ENCODE measurements at regions not wholly inside any gene's neighbourhood (a gene's known extent, or its start where the extent isn't known, plus 50 kb on each side); places are given as distances from the start of the nearest gene placed in this dataset.

DNA sequence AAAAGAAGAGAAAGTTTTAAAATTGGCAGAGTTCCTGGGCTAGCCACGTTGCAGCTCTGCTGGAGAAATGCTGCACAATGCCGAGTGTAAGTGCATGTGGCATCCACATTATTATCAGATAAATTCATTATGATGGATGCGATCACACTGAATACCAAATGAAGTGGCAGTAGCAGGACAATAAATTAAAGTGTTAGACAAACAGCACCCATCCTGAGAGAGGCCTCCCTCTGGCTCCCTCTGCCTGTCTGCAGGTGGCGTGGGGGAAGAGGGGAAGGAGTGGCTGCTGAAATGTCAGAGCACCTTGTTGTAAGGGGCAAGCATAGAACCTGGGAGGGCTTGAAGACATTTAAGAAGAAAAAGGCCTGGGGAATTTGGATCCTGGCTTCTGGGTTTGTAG lies 324.1 kb downstream of the HAPSTR1 start:
- TF ChIP-seq, protein P1, sequence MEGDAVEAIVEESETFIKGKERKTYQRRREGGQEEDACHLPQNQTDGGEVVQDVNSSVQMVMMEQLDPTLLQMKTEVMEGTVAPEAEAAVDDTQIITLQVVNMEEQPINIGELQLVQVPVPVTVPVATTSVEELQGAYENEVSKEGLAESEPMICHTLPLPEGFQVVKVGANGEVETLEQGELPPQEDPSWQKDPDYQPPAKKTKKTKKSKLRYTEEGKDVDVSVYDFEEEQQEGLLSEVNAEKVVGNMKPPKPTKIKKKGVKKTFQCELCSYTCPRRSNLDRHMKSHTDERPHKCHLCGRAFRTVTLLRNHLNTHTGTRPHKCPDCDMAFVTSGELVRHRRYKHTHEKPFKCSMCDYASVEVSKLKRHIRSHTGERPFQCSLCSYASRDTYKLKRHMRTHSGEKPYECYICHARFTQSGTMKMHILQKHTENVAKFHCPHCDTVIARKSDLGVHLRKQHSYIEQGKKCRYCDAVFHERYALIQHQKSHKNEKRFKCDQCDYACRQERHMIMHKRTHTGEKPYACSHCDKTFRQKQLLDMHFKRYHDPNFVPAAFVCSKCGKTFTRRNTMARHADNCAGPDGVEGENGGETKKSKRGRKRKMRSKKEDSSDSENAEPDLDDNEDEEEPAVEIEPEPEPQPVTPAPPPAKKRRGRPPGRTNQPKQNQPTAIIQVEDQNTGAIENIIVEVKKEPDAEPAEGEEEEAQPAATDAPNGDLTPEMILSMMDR (IDR thresholded peaks at IDR 0.05; ENCODE audit: insufficient read depth, low read depth, low read length), result no peak
- TF ChIP-seq EZH2 (IDR thresholded peaks at IDR 0.05; ENCODE audit: insufficient read depth, low read length), result no peak
